ENCODE measurements at regions not wholly inside any gene's neighbourhood (a gene's known extent, or its start where the extent isn't known, plus 50 kb on each side); places are given as distances from the start of the nearest gene placed in this dataset.

GRCh38 chr14:43872752-43873655, 634.1 kb downstream of the FSCB start:
- H3K36me3 ChIP-seq, result no peaks in the 10 kb centered on the region
- ATAC-seq, result no peak
- no peaks in the 10 kb centered on the region for H3K9me3 ChIP-seq
- WGBS, 2 donors (ENCODE audit: low coverage in 1 of 2), result 77 to 88% methylated on average over 5 to 7 of the region's 7 CpGs
- no peak for TF ChIP-seq POLR2AphosphoS5 (IDR thresholded peaks at IDR 0.05)
- TF ChIP-seq POLR2A (IDR thresholded peaks at IDR 0.05), result no peak
- no peak for TF ChIP-seq EP300 (IDR thresholded peaks at IDR 0.05)
- TF ChIP-seq CTCF (IDR thresholded peaks at IDR 0.05), result no peak
- H3K4me3 ChIP-seq, result no peak overlapping the region
- no peaks in the 10 kb centered on the region for H3K27me3 ChIP-seq
- no peaks in the 10 kb centered on the region for H3K4me1 ChIP-seq
- no peak overlapping the region for H3K27ac ChIP-seq

- Histone ChIP-seq H3K4me1 (no peaks in the 10 kb centered on the region), H3K27me3 (no peaks in the 10 kb centered on the region), H3K4me3 (no peak overlapping the region), H3K36me3 (no peaks in the 10 kb centered on the region), H3K27ac (no peak overlapping the region), H3K9me3 (no peaks in the 10 kb centered on the region)
- no peak for TF ChIP-seq EP300 (IDR thresholded peaks at IDR 0.05)
- TF ChIP-seq CTCF (IDR thresholded peaks at IDR 0.05), result no peak
- no peak for TF ChIP-seq POLR2AphosphoS5 (IDR thresholded peaks at IDR 0.05)
- TF ChIP-seq POLR2A (IDR thresholded peaks at IDR 0.05), result no peak
- WGBS, 2 donors (ENCODE audit: low coverage in 1 of 2), result 79% methylated on average over 5 of the region's 5 CpGs; no CpG with 5 or more reads in 1 of the 2 donors
- no peak for ATAC-seq
These were observed 634.9 kb downstream of the FSCB start for GRCh38 chr14:43872222-43872621.

GRCh38 chr14:43858981-43859380, 648.1 kb downstream of the FSCB start:
- Histone ChIP-seq H3K27ac (no peak overlapping the region), H3K36me3 (no peaks in the 10 kb centered on the region), H3K4me1 (no peaks in the 10 kb centered on the region), H3K4me3 (no peak overlapping the region), H3K9me3 (no peaks in the 10 kb centered on the region), H3K27me3 (no peaks in the 10 kb centered on the region)
- TF ChIP-seq CTCF (IDR thresholded peaks at IDR 0.05) (no peak), POLR2AphosphoS5 (IDR thresholded peaks at IDR 0.05) (no peak), POLR2A (IDR thresholded peaks at IDR 0.05) (no peak), EP300 (IDR thresholded peaks at IDR 0.05) (no peak)
- no peak for ATAC-seq

- H3K27me3 ChIP-seq, result no peaks in the 10 kb centered on the region
- WGBS, 2 donors (ENCODE audit: low coverage in 1 of 2), result 15 to 33% methylated on average over 3 of the region's 3 CpGs
- no peak for TF ChIP-seq EP300 (IDR thresholded peaks at IDR 0.05)
- no peak for TF ChIP-seq POLR2A (IDR thresholded peaks at IDR 0.05)
- no peak for TF ChIP-seq POLR2AphosphoS5 (IDR thresholded peaks at IDR 0.05)
- no peak for TF ChIP-seq CTCF (IDR thresholded peaks at IDR 0.05)
- no peaks in the 10 kb centered on the region for H3K4me1 ChIP-seq
- no peaks in the 10 kb centered on the region for H3K9me3 ChIP-seq
- H3K4me3 ChIP-seq, result no peak overlapping the region
- H3K27ac ChIP-seq, result no peak overlapping the region
- no peaks in the 10 kb centered on the region for H3K36me3 ChIP-seq
- ATAC-seq, result no peak
These were observed 651.5 kb downstream of the FSCB start for GRCh38 chr14:43855556-43855955.

GRCh38 chr14:43853541-43853940, 653.5 kb downstream of the FSCB start:
- no peaks in the 10 kb centered on the region for H3K27me3 ChIP-seq
- no peak for ATAC-seq
- H3K27ac ChIP-seq, result no peak overlapping the region
- no peaks in the 10 kb centered on the region for H3K4me1 ChIP-seq
- H3K4me3 ChIP-seq, result no peak overlapping the region
- no peak for TF ChIP-seq POLR2AphosphoS5 (IDR thresholded peaks at IDR 0.05)
- no peaks in the 10 kb centered on the region for H3K9me3 ChIP-seq
- WGBS, 2 donors (ENCODE audit: low coverage in 1 of 2), result 50% methylated on average over 1 of the region's 1 CpG
- no peaks in the 10 kb centered on the region for H3K36me3 ChIP-seq

All from gastroesophageal sphincter (tissue), 4 donors.